Endothelial cell of umbilical vein (primary cell): ENCODE measurements at regions not wholly inside any gene's neighbourhood (a gene's known extent, or its start where the extent isn't known, plus 50 kb on each side); places are given as distances from the start of the nearest gene placed in this dataset.

ENCODE experiments used
- BruUV-seq: library from RNA; stranded (reverse); fragments of 400-500 nt; replicated peaks from 2 replicates; lab custom pipeline; 2021; lab: Mats Ljungman, UMichigan
- CTCF ChIA-PET: fragments of 300-600, 350-600 bp; sonication (Branson Sonifier 250); formaldehyde crosslinking; loops from one replicate; lab custom pipeline; 2021; ENCODE audit warnings: antibody characterized with exemption, inconsistent platforms; lab: Charles Lee
- POLR2A ChIA-PET: fragments of 300-600, 350-600 bp; sonication (Branson Sonifier 250); formaldehyde crosslinking; loops from one replicate; lab custom pipeline; 2021; ENCODE audit warnings: antibody characterized with exemption, inconsistent platforms; lab: Charles Lee
- DNase-seq: peaks from one replicate; pipeline ENCODE4 v3.0.0-alpha.2; 2011; ENCODE audit warnings: low read depth, low spot score
- FAIRE-seq: peaks from 2 replicates; lab custom pipeline; 2011; peaks lifted over from hg19 to GRCh38; lab: Jason Lieb, UNC
- H2AFZ ChIP-seq: 2 replicates; pipeline ENCODE4 v1.6.0; 2012; ENCODE audit warnings: low read depth, low read length, control low read depth, inconsistent platforms
- H3K27ac ChIP-seq: 2 replicates; pipeline ENCODE4 v1.5.1; 2011; ENCODE audit warnings: low read depth, mild to moderate bottlenecking, control low read depth, low read length, moderate library complexity; ENCODE audit not compliant: insufficient read depth
- H3K27me3 ChIP-seq, 2 experiments: 2 replicates each; pipeline versions ENCODE4 v1.6.0 to v1.6.1; 2011; ENCODE audit warnings: low read length in 2 of 2, mixed read lengths in 1 of 2; ENCODE audit not compliant: control insufficient read depth in 2 of 2, insufficient read depth in 2 of 2
- H3K36me3 ChIP-seq, 2 experiments: 2 replicates in 1 of 2; 3 replicates in 1 of 2; pipeline ENCODE4 v1.5.1; 2011; ENCODE audit warnings: low read length in 2 of 2, mild to moderate bottlenecking in 1 of 2, moderate library complexity in 1 of 2; ENCODE audit not compliant: control insufficient read depth in 2 of 2, insufficient read depth in 2 of 2; ENCODE audit errors: extremely low read depth in 1 of 2
- H3K4me1 ChIP-seq: 3 replicates; pipeline ENCODE4 v1.5.1; 2011; ENCODE audit warnings: mild to moderate bottlenecking, low read length; ENCODE audit not compliant: control insufficient read depth, insufficient read depth; ENCODE audit errors: extremely low read depth
- H3K4me2 ChIP-seq: 2 replicates; pipeline ENCODE4 v1.6.1; 2011; ENCODE audit warnings: low read length, control low read depth, mixed read lengths; ENCODE audit not compliant: insufficient read depth
- H3K4me3 ChIP-seq, 3 experiments: fragments of 200-600 bp in 1 of 3; sonication (generic), shearing (Covaris generic) in 1 of 3; replicated peaks in 1 of 3; 2 replicates each; pipeline ENCODE4 v1.5.1; 2011 to 2016; ENCODE audit warnings: control low read depth in 3 of 3, low read length in 3 of 3, mild to moderate bottlenecking in 2 of 3, inconsistent platforms in 1 of 3, low read depth in 1 of 3, moderate library complexity in 1 of 3; ENCODE audit not compliant: insufficient read depth in 1 of 3
- H3K79me2 ChIP-seq: 2 replicates; pipeline ENCODE4 v1.6.0; 2012; ENCODE audit warnings: low read length, inconsistent platforms; ENCODE audit not compliant: control insufficient read depth, insufficient read depth
- H3K9ac ChIP-seq: replicated peaks from 2 replicates; pipeline ENCODE3; 2011; ENCODE audit warnings: low read length, control low read depth; ENCODE audit not compliant: insufficient read depth; ENCODE audit errors: extremely low read depth
- H3K9me1 ChIP-seq: replicated peaks from 3 replicates; pipeline ENCODE4 v1.6.0; 2011; ENCODE audit warnings: mild to moderate bottlenecking, low read length; ENCODE audit not compliant: control insufficient read depth, insufficient read depth; ENCODE audit errors: extremely low read depth
- H3K9me3 ChIP-seq: replicated peaks from 2 replicates; pipeline ENCODE4 v1.5.1; 2012; ENCODE audit warnings: low read length, inconsistent platforms; ENCODE audit not compliant: control insufficient read depth, insufficient read depth
- H4K20me1 ChIP-seq: replicated peaks from 2 replicates; pipeline ENCODE3; 2011; ENCODE audit warnings: mild to moderate bottlenecking, low read length; ENCODE audit not compliant: control insufficient read depth, insufficient read depth; ENCODE audit errors: extremely low read depth
- CTCF ChIP-seq, 2 donors: IDR thresholded peaks; 1 replicate in 1 of 2; 2 replicates in 1 of 2; pipeline ENCODE4 v1.5.1; 2011; ENCODE audit warnings: low read length in 2 of 2, mild to moderate bottlenecking in 2 of 2, moderate library complexity in 2 of 2, control low read depth in 1 of 2, inconsistent platforms in 1 of 2, low read depth in 1 of 2; ENCODE audit not compliant: insufficient read depth in 1 of 2; ENCODE audit errors: extremely low read depth in 1 of 2
- EZH2 ChIP-seq: IDR thresholded peaks from 2 replicates; pipeline ENCODE4 v1.6.1; 2012; ENCODE audit warnings: borderline replicate concordance, low read depth, mild to moderate bottlenecking, moderate library complexity, low read length, inconsistent platforms; ENCODE audit not compliant: severe bottlenecking
- FOS ChIP-seq: IDR thresholded peaks from 2 replicates; pipeline ENCODE4 v1.6.1; 2011; ENCODE audit warnings: mild to moderate bottlenecking, low read length, moderate library complexity, borderline replicate concordance; ENCODE audit not compliant: insufficient read depth
- GATA2 ChIP-seq: IDR thresholded peaks from 2 replicates; pipeline ENCODE4 v1.7.0; 2011; ENCODE audit warnings: low read depth, mild to moderate bottlenecking, moderate library complexity, mixed read lengths, low read length; ENCODE audit not compliant: insufficient read length, insufficient read depth
- JUN ChIP-seq: IDR thresholded peaks from 2 replicates; pipeline ENCODE4 v1.6.1; 2011; ENCODE audit warnings: borderline replicate concordance, low read depth; ENCODE audit not compliant: insufficient read length, insufficient read depth
- MAX ChIP-seq: IDR thresholded peaks from 2 replicates; pipeline ENCODE4 v1.6.1; 2011; ENCODE audit not compliant: insufficient read depth, insufficient read length
- MYC ChIP-seq: IDR thresholded peaks from one replicate; pipeline ENCODE4 v1.6.1; 2011; ENCODE audit warnings: mild to moderate bottlenecking, low read depth, low read length
- POLR2A ChIP-seq: IDR thresholded peaks from 2 replicates; pipeline ENCODE4 v1.6.1; 2012; ENCODE audit warnings: low read depth, mild to moderate bottlenecking, control low read depth, low read length
- POLR2AphosphoS5 ChIP-seq: IDR thresholded peaks from 2 replicates; pipeline ENCODE4 v1.6.1; 2012; ENCODE audit warnings: low read depth, mild to moderate bottlenecking, control low read depth, low read length, moderate library complexity; ENCODE audit not compliant: insufficient read depth
- dilution Hi-C: fragments of 300-500 bp; cut with MboI; formaldehyde crosslinking; loops from one replicate; pipeline ENCODE4 v1.15.0; 2019; ENCODE audit warnings: low sequenced_read_pairs; ENCODE audit not compliant: extremely low pct_ligation_motif_present
- intact Hi-C: fragments of 100-400 bp; cut with micrococcal nuclease; formaldehyde crosslinking; loops from one replicate; pipeline ENCODE4 v1.10.0; 2022

DNA sequence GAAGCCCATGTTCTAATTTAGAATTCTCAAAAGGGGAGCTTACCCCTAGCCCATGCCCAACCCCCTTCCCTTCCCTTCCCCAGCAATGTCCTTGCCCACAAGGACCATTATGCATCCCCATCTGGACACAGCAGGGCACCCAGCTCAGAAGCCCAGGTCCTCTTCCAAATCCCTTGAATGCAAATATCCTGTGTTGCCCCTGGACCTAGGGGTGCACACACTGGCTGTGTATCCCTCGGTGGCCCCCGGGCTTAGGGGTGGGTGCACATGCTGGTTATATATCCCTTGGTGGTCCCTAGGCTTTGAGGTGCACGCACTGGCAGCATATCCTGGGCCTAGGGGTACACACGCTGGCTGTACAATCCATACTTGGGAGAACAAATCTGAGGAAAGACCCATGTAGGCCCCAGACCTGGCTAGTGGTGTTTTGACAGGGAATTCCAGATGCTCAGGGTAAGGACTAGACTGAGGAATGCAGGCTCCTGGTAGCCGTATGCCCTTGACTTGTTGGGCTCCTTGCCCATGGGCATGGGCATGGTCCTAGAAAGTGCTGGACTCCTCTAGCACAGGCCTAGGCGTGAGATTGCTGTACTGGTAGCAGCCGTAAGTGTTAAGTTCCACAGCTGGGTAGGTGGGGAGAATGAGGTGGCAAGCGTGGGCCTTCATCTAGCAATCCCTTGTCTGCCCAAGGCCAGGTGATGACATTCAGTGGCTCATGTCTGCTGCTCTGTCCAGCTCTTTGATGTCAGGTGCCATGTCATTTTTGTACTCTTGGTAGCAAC, 222.4 kb downstream of the OPA1 start:
- H3K4me2 ChIP-seq, result no peak overlapping the region
- intact Hi-C loops, result no loop called here
- ChIA-PET POLR2A (no interaction called here), CTCF (interaction anchor here (1.4 kb wide), 1 partner anchor 27 kb away, joined by 4 read pairs; no protein-coding TSS in a partner anchor)
- H3K9me1 ChIP-seq, result no peaks in the 10 kb centered on the region
- no peak for TF ChIP-seq EZH2
- TF ChIP-seq POLR2AphosphoS5, result no peak
- no peak for TF ChIP-seq JUN
- TF ChIP-seq MAX, result no peak
- TF ChIP-seq FOS, result no peak
- no peak for TF ChIP-seq CTCF (IDR thresholded peaks at IDR 0.05; ENCODE audit: extremely low read depth in 1 of 2, insufficient read depth in 1 of 2, low read depth in 1 of 2, low read length in 2 of 2)
- no peak for TF ChIP-seq POLR2A
- no peak for TF ChIP-seq MYC
- TF ChIP-seq GATA2, result no peak
- H3K79me2 ChIP-seq, result no peaks in the 10 kb centered on the region
- dilution Hi-C loops, result no loop called here
- BruUV-seq, result no TSS peak
- FAIRE-seq (no peak), DNase-seq (no peak)
- no peak overlapping the region for H3K9ac ChIP-seq
- no peaks in the 10 kb centered on the region for H3K36me3 ChIP-seq
- H3K27ac ChIP-seq, result no peak overlapping the region
- H3K4me1 ChIP-seq, result no peaks in the 10 kb centered on the region
- no peaks in the 10 kb centered on the region for H3K9me3 ChIP-seq
- peaks cover 15 to 16% of the 10 kb centered on the region in 2 experiments for H3K27me3 ChIP-seq
- H2AFZ ChIP-seq, result no peak overlapping the region
- no peaks in the 10 kb centered on the region for H4K20me1 ChIP-seq
- no peak overlapping the region for H3K4me3 ChIP-seq
